GM12878 (cell line): ENCODE measurements at regions not wholly inside any gene's neighbourhood (a gene's known extent, or its start where the extent isn't known, plus 50 kb on each side); places are given as distances from the start of the nearest gene placed in this dataset.

Experiments used
- CREB1 ChIP-seq: IDR thresholded peaks from 2 replicates; pipeline ENCODE4 v1.6.1; 2012; ENCODE audit warnings: low read depth, mild to moderate bottlenecking, inconsistent platforms
- CTCF ChIP-seq, 3 experiments: IDR thresholded peaks in 2 of 3; conservative IDR thresholded peaks in 1 of 3; 2 replicates each; pipeline ENCODE4 v1.5.1; 2011; ENCODE audit warnings: low read depth in 3 of 3, low read length in 3 of 3, mild to moderate bottlenecking in 3 of 3, control low read depth in 2 of 3, moderate library complexity in 2 of 3, inconsistent platforms in 1 of 3, mixed read lengths in 1 of 3; ENCODE audit not compliant: control insufficient read depth in 2 of 3, insufficient read depth in 1 of 3; ENCODE audit errors: extremely low read depth in 1 of 3
- EZH2 ChIP-seq: IDR thresholded peaks from 2 replicates; pipeline ENCODE4 v1.6.1; 2012; ENCODE audit warnings: low read depth, mild to moderate bottlenecking, control low read depth, inconsistent platforms, low read length, borderline replicate concordance; ENCODE audit not compliant: control insufficient read depth
- PML ChIP-seq: IDR thresholded peaks from 2 replicates; pipeline ENCODE4 v1.6.1; 2012; ENCODE audit warnings: low read length, inconsistent platforms
- POLR2A ChIP-seq: IDR thresholded peaks from 2 replicates; pipeline ENCODE4 v1.6.1; 2011; ENCODE audit warnings: low read depth, mild to moderate bottlenecking, low read length
- SIN3A ChIP-seq: IDR thresholded peaks from 2 replicates; pipeline ENCODE4 v1.6.1; 2012; ENCODE audit warnings: low read depth, low read length, improper control_type of control experiment
- SP1 ChIP-seq: IDR thresholded peaks from one replicate; pipeline ENCODE4 v1.6.1; 2011; ENCODE audit warnings: low read depth, low read length
- TAF1 ChIP-seq: IDR thresholded peaks from 2 replicates; pipeline ENCODE4 v1.6.1; 2011; ENCODE audit warnings: mild to moderate bottlenecking, low read depth, low read length, borderline replicate concordance
- ZNF687 ChIP-seq: fragments of 450-650 bp; IDR thresholded peaks from 2 replicates; pipeline ENCODE4 v1.6.1; 2017; ENCODE audit warnings: mild to moderate bottlenecking, moderate library complexity

GRCh38 chr2:200023570-200023969, 68.2 kb downstream of the MAIP1 start:
- no peak for TF ChIP-seq TAF1
- no peak for TF ChIP-seq CTCF (IDR thresholded peaks at IDR 0.05 in 2 of 3, conservative IDR thresholded peaks at IDR 0.05 in 1 of 3; ENCODE audit: control insufficient read depth in 2 of 3, extremely low read depth in 1 of 3, insufficient read depth in 1 of 3, low read depth in 3 of 3, low read length in 3 of 3)
- TF ChIP-seq EZH2, result no peak
- TF ChIP-seq SIN3A, result no peak
- TF ChIP-seq CREB1, result no peak
- no peak for TF ChIP-seq SP1
- TF ChIP-seq PML, result no peak
- no peak for TF ChIP-seq POLR2A
- TF ChIP-seq ZNF687, result no peak
